ENCODE measurements at regions not wholly inside any gene's neighbourhood (a gene's known extent, or its start where the extent isn't known, plus 50 kb on each side); places are given as distances from the start of the nearest gene placed in this dataset.
A peak's percentile ranks its signal among the peaks of the same experiment; 100 is the strongest.

DNA sequence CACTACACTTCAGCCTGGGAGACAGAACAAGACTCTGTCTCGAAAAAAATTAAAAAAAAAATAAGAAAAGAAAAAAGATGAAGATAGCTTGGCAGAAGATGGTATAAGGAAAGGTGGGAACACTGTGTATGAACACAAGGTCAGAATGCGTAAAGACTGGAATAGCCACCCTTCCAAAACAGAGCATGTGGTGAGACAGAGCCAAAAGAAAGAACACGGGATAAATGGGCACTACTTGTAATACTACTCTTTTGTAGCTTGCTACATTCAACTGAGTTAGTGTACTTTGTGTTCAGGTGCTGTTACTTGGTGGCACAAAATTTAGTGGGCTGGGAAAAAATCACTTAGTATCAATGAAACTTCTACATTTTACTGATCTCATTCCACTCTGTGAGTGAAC is 628.6 kb upstream of the KIRREL3 start:
- Mint-ChIP-seq H3K27me3 (ENCODE audit: insufficient read depth, unreplicated experiment) (no peaks in the 10 kb centered on the region), H3K4me3 (ENCODE audit: unreplicated experiment) (no peak overlapping the region), H3K9me3 (ENCODE audit: unreplicated experiment) (no peaks in the 10 kb centered on the region), H3K4me1 (ENCODE audit: insufficient read depth, unreplicated experiment) (peaks cover 6% of the 10 kb centered on the region), H3K27ac (ENCODE audit: low read depth, unreplicated experiment) (no peak overlapping the region), H3K36me3 (ENCODE audit: insufficient read depth, unreplicated experiment) (no peaks in the 10 kb centered on the region)
- POLR2A ChIA-PET: no interaction called here
- intact Hi-C loops (cut with micrococcal nuclease): no loop called here
- no TSS peak for BruUV-seq (replicated peaks)
- no peak for TF ChIP-seq CTCF (IDR thresholded peaks at IDR 0.05; ENCODE audit: unreplicated experiment)
- DNase-seq (ENCODE audit: unreplicated experiment): no peak
- CTCF ChIA-PET: interaction anchor here (1.0 kb wide), 1 partner anchor 14 kb away, joined by 3 read pairs; no protein-coding TSS in a partner anchor

DNA sequence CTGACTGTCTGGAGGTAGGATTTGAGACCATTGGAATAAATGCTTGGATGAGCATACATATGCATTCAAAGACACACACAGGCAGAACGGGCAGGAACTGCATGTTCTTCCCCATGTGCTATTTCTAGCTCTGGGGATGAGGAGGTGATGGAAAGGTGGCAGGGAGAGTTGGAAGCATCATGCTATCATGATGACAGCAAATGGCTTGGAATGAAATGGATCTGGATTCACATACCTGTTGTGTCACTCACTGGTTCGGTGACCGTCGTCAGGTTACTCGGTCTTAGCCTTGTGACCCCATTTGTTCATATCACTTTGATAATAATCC is 627.9 kb upstream of the KIRREL3 start:
- no peak for DNase-seq (ENCODE audit: unreplicated experiment)
- ChIA-PET POLR2A (no interaction called here), CTCF (no interaction called here)
- H3K27ac Mint-ChIP-seq (ENCODE audit: low read depth, unreplicated experiment): no peak overlapping the region
- H3K4me1 Mint-ChIP-seq (ENCODE audit: insufficient read depth, unreplicated experiment): peaks cover 6% of the 10 kb centered on the region
- no TSS peak for BruUV-seq (replicated peaks)
- intact Hi-C loops (cut with micrococcal nuclease): no loop called here
- H3K36me3 Mint-ChIP-seq (ENCODE audit: insufficient read depth, unreplicated experiment): no peaks in the 10 kb centered on the region
- TF ChIP-seq CTCF (IDR thresholded peaks at IDR 0.05; ENCODE audit: unreplicated experiment): no peak
- H3K27me3 Mint-ChIP-seq (ENCODE audit: insufficient read depth, unreplicated experiment): no peaks in the 10 kb centered on the region
- H3K4me3 Mint-ChIP-seq (ENCODE audit: unreplicated experiment): no peak overlapping the region
- H3K9me3 Mint-ChIP-seq (ENCODE audit: unreplicated experiment): no peaks in the 10 kb centered on the region

DNA sequence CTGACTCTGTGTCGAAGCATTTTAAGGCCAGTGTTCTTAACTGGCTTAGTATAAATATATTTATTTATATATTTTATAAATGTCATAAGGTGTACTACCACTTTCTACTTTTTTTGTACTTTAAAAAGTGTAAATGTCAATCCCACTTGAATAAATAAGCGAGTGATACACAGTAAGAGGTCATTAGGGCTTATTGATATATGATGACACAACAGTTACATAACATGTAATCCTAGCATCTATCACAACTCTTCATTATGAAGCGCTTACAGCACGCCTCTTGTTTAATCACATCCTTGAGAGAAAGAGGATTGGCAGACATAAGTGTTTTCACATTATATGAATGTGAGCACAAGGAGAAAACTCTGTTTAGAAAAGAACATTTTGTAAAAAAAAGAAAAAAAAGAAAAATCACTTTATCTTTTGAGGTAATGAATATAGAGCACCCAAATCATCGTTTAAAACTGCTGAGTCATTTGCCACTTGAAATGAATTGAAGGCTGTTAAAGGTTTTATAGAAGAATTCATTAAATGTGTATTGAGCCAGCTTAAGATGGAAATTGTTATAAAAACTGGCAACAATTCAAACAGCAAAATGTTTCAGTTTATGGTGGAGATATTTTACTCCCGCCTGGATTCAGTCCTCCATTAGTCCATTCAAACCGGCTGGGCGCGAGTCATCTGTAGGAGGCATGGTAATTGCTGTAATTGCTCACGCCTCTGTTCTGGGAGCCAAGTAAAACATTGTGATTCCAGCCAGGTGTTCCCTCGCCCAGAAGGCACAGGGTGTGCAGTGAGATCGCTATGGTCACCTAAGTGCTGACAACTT is 627.3 kb upstream of the KIRREL3 start:
- no peaks in the 10 kb centered on the region for H3K36me3 Mint-ChIP-seq (ENCODE audit: insufficient read depth, unreplicated experiment)
- no peak overlapping the region for H3K27ac Mint-ChIP-seq (ENCODE audit: low read depth, unreplicated experiment)
- intact Hi-C loops (cut with micrococcal nuclease): no loop called here
- ChIA-PET POLR2A (no interaction called here), CTCF (interaction anchor here (0.8 kb wide), 1 partner anchor 498 kb away, joined by 3 read pairs; no protein-coding TSS in a partner anchor)
- no peaks in the 10 kb centered on the region for H3K9me3 Mint-ChIP-seq (ENCODE audit: unreplicated experiment)
- no peak overlapping the region for H3K4me3 Mint-ChIP-seq (ENCODE audit: unreplicated experiment)
- H3K4me1 Mint-ChIP-seq (ENCODE audit: insufficient read depth, unreplicated experiment): peaks cover 6% of the 10 kb centered on the region
- TF ChIP-seq CTCF (IDR thresholded peaks at IDR 0.05; ENCODE audit: unreplicated experiment): no peak
- DNase-seq (ENCODE audit: unreplicated experiment): peak; percentile 80
- H3K27me3 Mint-ChIP-seq (ENCODE audit: insufficient read depth, unreplicated experiment): no peaks in the 10 kb centered on the region
- BruUV-seq (replicated peaks): no TSS peak

GRCh38 chr11:127627204-127627603 is 626.6 kb upstream of the KIRREL3 start:
- H3K4me1 Mint-ChIP-seq (ENCODE audit: insufficient read depth, unreplicated experiment): peaks cover 6% of the 10 kb centered on the region
- intact Hi-C loops (cut with micrococcal nuclease): no loop called here

More at GRCh38 chr11:127627204-127627603, 626.6 kb upstream of the KIRREL3 start:
- CTCF ChIA-PET: interaction anchor here (0.6 to 1.0 kb wide), 3 partner anchors 8 to 499 kb away, joined by 3 read pairs; no protein-coding TSS in a partner anchor
- no peak for TF ChIP-seq CTCF (IDR thresholded peaks at IDR 0.05; ENCODE audit: unreplicated experiment)
- POLR2A ChIA-PET: no interaction called here
- DNase-seq (ENCODE audit: unreplicated experiment): no peak
- H3K9me3 Mint-ChIP-seq (ENCODE audit: unreplicated experiment): no peaks in the 10 kb centered on the region
- no peak overlapping the region for H3K4me3 Mint-ChIP-seq (ENCODE audit: unreplicated experiment)
- BruUV-seq (replicated peaks): no TSS peak
- H3K27me3 Mint-ChIP-seq (ENCODE audit: insufficient read depth, unreplicated experiment): no peaks in the 10 kb centered on the region
- H3K36me3 Mint-ChIP-seq (ENCODE audit: insufficient read depth, unreplicated experiment): no peaks in the 10 kb centered on the region
- no peak overlapping the region for H3K27ac Mint-ChIP-seq (ENCODE audit: low read depth, unreplicated experiment)

Measured in MCF 10A (cell line).